ENCODE measurements at regions not wholly inside any gene's neighbourhood (a gene's known extent, or its start where the extent isn't known, plus 50 kb on each side); places are given as distances from the start of the nearest gene placed in this dataset.

GRCh38 chr9:589723-590122 lies 251.8 kb upstream of the DMRT1 start:
- no peak overlapping the region for H2BK120ac ChIP-seq (ENCODE audit: insufficient read depth, low read length, poor library complexity)
- no peak overlapping the region for H4K12ac ChIP-seq (ENCODE audit: low read depth, low read length)
- H3K23ac ChIP-seq (ENCODE audit: low read length) = no peak overlapping the region
- no peaks in the 10 kb centered on the region for H3K9me3 ChIP-seq (ENCODE audit: insufficient read depth, low read depth, low read length)
- no peak for DNase-seq
- no peak overlapping the region for H3K27ac ChIP-seq (ENCODE audit: low read depth, low read length)
- H3K18ac ChIP-seq (ENCODE audit: low read length) = no peak overlapping the region
- H2BK5ac ChIP-seq (ENCODE audit: low read depth, low read length, poor library complexity) = no peak overlapping the region
- WGBS (ENCODE audit: extremely low coverage, insufficient coverage, insufficient read length) = no CpG with 5 or more reads among the region's 3 CpGs
- H3K14ac ChIP-seq (ENCODE audit: low read length) = no peak overlapping the region
- H4K8ac ChIP-seq (ENCODE audit: low read depth, low read length) = no peak overlapping the region
- H2AK5ac ChIP-seq (ENCODE audit: low read length) = no peak overlapping the region
- H3K9ac ChIP-seq (ENCODE audit: low read length) = no peak overlapping the region
- H3K36me3 ChIP-seq (ENCODE audit: control insufficient read depth in 1 of 2, insufficient read depth in 2 of 2, low read length in 2 of 2) = no peaks in the 10 kb centered on the region
- peaks cover 1% of the 10 kb centered on the region for H3K79me1 ChIP-seq (ENCODE audit: low read length)
- H2AFZ ChIP-seq (ENCODE audit: insufficient read depth, low read length, poor library complexity) = no peak overlapping the region
- H3K27me3 ChIP-seq (ENCODE audit: insufficient read depth, low read length) = no peaks in the 10 kb centered on the region
- H2BK12ac ChIP-seq (ENCODE audit: low read length) = no peak overlapping the region
- H3K4me3 ChIP-seq (ENCODE audit: low read depth, low read length) = no peak overlapping the region
- no peak overlapping the region for H3K4me2 ChIP-seq (ENCODE audit: low read length)
- peaks cover 3 to 13% of the 10 kb centered on the region in 2 experiments for H3K4me1 ChIP-seq (ENCODE audit: control insufficient read depth in 1 of 2, insufficient read depth in 2 of 2, low read length in 2 of 2)
- no peak overlapping the region for H3K4ac ChIP-seq (ENCODE audit: low read depth, low read length)
- no peaks in the 10 kb centered on the region for H3K79me2 ChIP-seq (ENCODE audit: control insufficient read depth, insufficient read depth, low read length, poor library complexity)
- H4K91ac ChIP-seq (ENCODE audit: low read depth, low read length) = no peak overlapping the region

GRCh38 chr9:591292-591691 lies 250.2 kb upstream of the DMRT1 start:
- no CpG with 5 or more reads among the region's 4 CpGs for WGBS (ENCODE audit: extremely low coverage, insufficient coverage, insufficient read length)
- H2BK12ac ChIP-seq (ENCODE audit: low read length) = no peak overlapping the region
- no peak overlapping the region for H4K91ac ChIP-seq (ENCODE audit: low read depth, low read length)
- H4K8ac ChIP-seq (ENCODE audit: low read depth, low read length) = no peak overlapping the region
- no peak overlapping the region for H4K12ac ChIP-seq (ENCODE audit: low read depth, low read length)
- H3K4me1 ChIP-seq (ENCODE audit: control insufficient read depth in 1 of 2, insufficient read depth in 2 of 2, low read length in 2 of 2) = peaks cover 3 to 13% of the 10 kb centered on the region in 2 experiments
- H3K79me1 ChIP-seq (ENCODE audit: low read length) = peaks cover 1% of the 10 kb centered on the region
- no peaks in the 10 kb centered on the region for H3K9me3 ChIP-seq (ENCODE audit: insufficient read depth, low read depth, low read length)
- no peak overlapping the region for H3K9ac ChIP-seq (ENCODE audit: low read length)
- no peak overlapping the region for H3K4me3 ChIP-seq (ENCODE audit: low read depth, low read length)
- no peak overlapping the region for H2BK120ac ChIP-seq (ENCODE audit: insufficient read depth, low read length, poor library complexity)
- no peak overlapping the region for H2AFZ ChIP-seq (ENCODE audit: insufficient read depth, low read length, poor library complexity)
- peak overlapping the region; percentile 46 for H3K23ac ChIP-seq (ENCODE audit: low read length)
- no peak overlapping the region for H2AK5ac ChIP-seq (ENCODE audit: low read length)
- H3K36me3 ChIP-seq (ENCODE audit: control insufficient read depth in 1 of 2, insufficient read depth in 2 of 2, low read length in 2 of 2) = no peaks in the 10 kb centered on the region
- no peak overlapping the region for H3K14ac ChIP-seq (ENCODE audit: low read length)
- H3K79me2 ChIP-seq (ENCODE audit: control insufficient read depth, insufficient read depth, low read length, poor library complexity) = no peaks in the 10 kb centered on the region
- no peaks in the 10 kb centered on the region for H3K27me3 ChIP-seq (ENCODE audit: insufficient read depth, low read length)
- no peak overlapping the region for H3K4me2 ChIP-seq (ENCODE audit: low read length)
- no peak for DNase-seq
- H2BK5ac ChIP-seq (ENCODE audit: low read depth, low read length, poor library complexity) = no peak overlapping the region
- H3K4ac ChIP-seq (ENCODE audit: low read depth, low read length) = no peak overlapping the region
- peak overlapping the region; percentile 46 for H3K18ac ChIP-seq (ENCODE audit: low read length)
- H3K27ac ChIP-seq (ENCODE audit: low read depth, low read length) = no peak overlapping the region

- no peak overlapping the region for H3K27ac ChIP-seq (ENCODE audit: low read depth, low read length)
- H3K4me2 ChIP-seq (ENCODE audit: low read length) = no peak overlapping the region
- no peak overlapping the region for H3K14ac ChIP-seq (ENCODE audit: low read length)
- H2AK5ac ChIP-seq (ENCODE audit: low read length) = no peak overlapping the region
- no peak overlapping the region for H2BK5ac ChIP-seq (ENCODE audit: low read depth, low read length, poor library complexity)
- WGBS (ENCODE audit: extremely low coverage, insufficient coverage, insufficient read length) = no CpG with 5 or more reads among the region's 9 CpGs
- H4K91ac ChIP-seq (ENCODE audit: low read depth, low read length) = no peak overlapping the region
- no peak overlapping the region for H2BK120ac ChIP-seq (ENCODE audit: insufficient read depth, low read length, poor library complexity)
- no peaks in the 10 kb centered on the region for H3K79me2 ChIP-seq (ENCODE audit: control insufficient read depth, insufficient read depth, low read length, poor library complexity)
- no peak for DNase-seq
- H3K18ac ChIP-seq (ENCODE audit: low read length) = no peak overlapping the region
- no peak overlapping the region for H2BK12ac ChIP-seq (ENCODE audit: low read length)
- no peaks in the 10 kb centered on the region for H3K9me3 ChIP-seq (ENCODE audit: insufficient read depth, low read depth, low read length)
- peaks cover 1% of the 10 kb centered on the region for H3K79me1 ChIP-seq (ENCODE audit: low read length)
- H3K23ac ChIP-seq (ENCODE audit: low read length) = no peak overlapping the region
- H3K27me3 ChIP-seq (ENCODE audit: insufficient read depth, low read length) = no peaks in the 10 kb centered on the region
- no peaks in the 10 kb centered on the region for H3K36me3 ChIP-seq (ENCODE audit: control insufficient read depth in 1 of 2, insufficient read depth in 2 of 2, low read length in 2 of 2)
- no peak overlapping the region for H3K4me3 ChIP-seq (ENCODE audit: low read depth, low read length)
- H3K4ac ChIP-seq (ENCODE audit: low read depth, low read length) = no peak overlapping the region
- no peak overlapping the region for H3K9ac ChIP-seq (ENCODE audit: low read length)
- no peak overlapping the region for H2AFZ ChIP-seq (ENCODE audit: insufficient read depth, low read length, poor library complexity)
- H4K12ac ChIP-seq (ENCODE audit: low read depth, low read length) = no peak overlapping the region
- no peak overlapping the region for H4K8ac ChIP-seq (ENCODE audit: low read depth, low read length)
- peaks cover 3 to 13% of the 10 kb centered on the region in 2 experiments for H3K4me1 ChIP-seq (ENCODE audit: control insufficient read depth in 1 of 2, insufficient read depth in 2 of 2, low read length in 2 of 2)
Observed at GRCh38 chr9:592225-592624, 249.3 kb upstream of the DMRT1 start.

GRCh38 chr9:592733-593132 lies 248.8 kb upstream of the DMRT1 start:
- Histone ChIP-seq H3K79me2 (ENCODE audit: control insufficient read depth, insufficient read depth, low read length, poor library complexity) (no peaks in the 10 kb centered on the region), H2AFZ (ENCODE audit: insufficient read depth, low read length, poor library complexity) (no peak overlapping the region), H2AK5ac (ENCODE audit: low read length) (no peak overlapping the region), H3K36me3 (ENCODE audit: control insufficient read depth in 1 of 2, insufficient read depth in 2 of 2, low read length in 2 of 2) (no peaks in the 10 kb centered on the region), H3K9ac (ENCODE audit: low read length) (no peak overlapping the region), H3K18ac (ENCODE audit: low read length) (no peak overlapping the region), H3K4ac (ENCODE audit: low read depth, low read length) (no peak overlapping the region), H2BK5ac (ENCODE audit: low read depth, low read length, poor library complexity) (no peak overlapping the region), H3K27ac (ENCODE audit: low read depth, low read length) (no peak overlapping the region), H3K23ac (ENCODE audit: low read length) (no peak overlapping the region), H3K27me3 (ENCODE audit: insufficient read depth, low read length) (no peaks in the 10 kb centered on the region), H4K8ac (ENCODE audit: low read depth, low read length) (no peak overlapping the region), H2BK120ac (ENCODE audit: insufficient read depth, low read length, poor library complexity) (no peak overlapping the region), H3K4me1 (ENCODE audit: control insufficient read depth in 1 of 2, insufficient read depth in 2 of 2, low read length in 2 of 2) (peaks cover 3 to 13% of the 10 kb centered on the region in 2 experiments), H3K9me3 (ENCODE audit: insufficient read depth, low read depth, low read length) (no peaks in the 10 kb centered on the region), H3K4me2 (ENCODE audit: low read length) (no peak overlapping the region), H2BK12ac (ENCODE audit: low read length) (no peak overlapping the region), H4K91ac (ENCODE audit: low read depth, low read length) (no peak overlapping the region), H3K14ac (ENCODE audit: low read length) (no peak overlapping the region), H3K4me3 (ENCODE audit: low read depth, low read length) (no peak overlapping the region), H4K12ac (ENCODE audit: low read depth, low read length) (no peak overlapping the region), H3K79me1 (ENCODE audit: low read length) (peaks cover 1% of the 10 kb centered on the region)
- no peak for DNase-seq
- no CpG with 5 or more reads among the region's 3 CpGs for WGBS (ENCODE audit: extremely low coverage, insufficient coverage, insufficient read length)

Data from trophoblast cell (in vitro differentiated cells and primary cell).